Keratinocyte (primary cell): ENCODE measurements at regions not wholly inside any gene's neighbourhood (a gene's known extent, or its start where the extent isn't known, plus 50 kb on each side); places are given as distances from the start of the nearest gene placed in this dataset.

ENCODE experiments used
- DNase-seq: peaks from one replicate; pipeline ENCODE4 v3.0.0-alpha.2; 2011; ENCODE audit warnings: low read depth, missing footprints, low spot score
- FAIRE-seq: peaks from 2 replicates; lab custom pipeline; 2011; peaks lifted over from hg19 to GRCh38; lab: Jason Lieb, UNC
- H2AFZ ChIP-seq: 2 replicates; pipeline ENCODE4 v1.6.0; 2012; ENCODE audit warnings: low read length, control low read depth, inconsistent platforms; ENCODE audit not compliant: control insufficient read depth
- H3K27ac ChIP-seq: 2 replicates; pipeline ENCODE4 v1.5.1; 2011; ENCODE audit warnings: low read length; ENCODE audit not compliant: control insufficient read depth, insufficient read depth
- H3K27me3 ChIP-seq: 3 replicates; pipeline ENCODE4 v1.6.0; 2011; ENCODE audit warnings: low read length; ENCODE audit not compliant: control insufficient read depth, insufficient read depth; ENCODE audit errors: extremely low read depth
- H3K36me3 ChIP-seq, 2 experiments: 2 replicates in 1 of 2; 3 replicates in 1 of 2; pipeline ENCODE4 v1.5.1; 2011; ENCODE audit warnings: low read length in 2 of 2, mild to moderate bottlenecking in 1 of 2; ENCODE audit not compliant: control insufficient read depth in 2 of 2, insufficient read depth in 2 of 2; ENCODE audit errors: extremely low read depth in 1 of 2
- H3K4me1 ChIP-seq: 3 replicates; pipeline ENCODE4 v1.5.1; 2011; ENCODE audit warnings: low read length; ENCODE audit not compliant: control insufficient read depth, insufficient read depth; ENCODE audit errors: extremely low read depth
- H3K4me2 ChIP-seq: 3 replicates; pipeline ENCODE4 v1.6.0; 2011; ENCODE audit warnings: low read depth, low read length; ENCODE audit not compliant: control insufficient read depth, insufficient read depth; ENCODE audit errors: extremely low read depth
- H3K4me3 ChIP-seq, 3 experiments: fragments of 200-600 bp in 1 of 3; sonication (generic) in 1 of 3; 2 replicates in 2 of 3; 3 replicates in 1 of 3; pipeline ENCODE4 v1.5.1; 2011 to 2016; ENCODE audit warnings: low read length in 3 of 3, mild to moderate bottlenecking in 3 of 3, control low read depth in 2 of 3, inconsistent platforms in 1 of 3, low read depth in 1 of 3, mixed read lengths in 1 of 3, mixed run types in 1 of 3, moderate library complexity in 1 of 3; ENCODE audit not compliant: control insufficient read depth in 2 of 3, insufficient read depth in 2 of 3; ENCODE audit errors: extremely low read depth in 1 of 3
- H3K79me2 ChIP-seq: 2 replicates; pipeline ENCODE4 v1.6.0; 2012; ENCODE audit warnings: low read length; ENCODE audit not compliant: control insufficient read depth, insufficient read depth
- H3K9ac ChIP-seq: 3 replicates; pipeline ENCODE4 v1.6.0; 2011; ENCODE audit warnings: low read length; ENCODE audit not compliant: control insufficient read depth, insufficient read depth; ENCODE audit errors: extremely low read depth
- H3K9me1 ChIP-seq: 3 replicates; pipeline ENCODE4 v1.6.0; 2011; ENCODE audit warnings: low read length; ENCODE audit not compliant: control insufficient read depth, insufficient read depth; ENCODE audit errors: extremely low read depth
- H3K9me3 ChIP-seq: 2 replicates; pipeline ENCODE4 v1.5.1; 2012; ENCODE audit warnings: low read depth, low read length; ENCODE audit not compliant: control insufficient read depth
- H4K20me1 ChIP-seq: 3 replicates; pipeline ENCODE4 v1.6.0; 2011; ENCODE audit warnings: low read length; ENCODE audit not compliant: control insufficient read depth, insufficient read depth; ENCODE audit errors: extremely low read depth
- CTCF ChIP-seq, 3 experiments: IDR thresholded peaks in 1 of 3; conservative IDR thresholded peaks in 1 of 3; optimal IDR thresholded peaks in 1 of 3; 2 replicates in 2 of 3; 3 replicates in 1 of 3; pipeline versions ENCODE3 to v1.5.1; 2011; ENCODE audit warnings: low read length in 3 of 3, mild to moderate bottlenecking in 3 of 3, moderate library complexity in 2 of 3, control low read depth in 1 of 3, inconsistent platforms in 1 of 3; ENCODE audit not compliant: insufficient read depth in 2 of 3; ENCODE audit errors: extremely low read depth in 1 of 3
- EZH2 ChIP-seq: IDR thresholded peaks from one replicate; pipeline ENCODE4 v1.6.1; 2012; ENCODE audit warnings: inconsistent platforms, mild to moderate bottlenecking, low read length, moderate library complexity
- dilution Hi-C: fragments of 300-500 bp; cut with MboI; formaldehyde crosslinking; loops from one replicate; pipeline ENCODE4 v1.7.0; 2020; ENCODE audit warnings: low sequenced_read_pairs; ENCODE audit not compliant: extremely low pct_ligation_motif_present

- Histone ChIP-seq H3K79me2 (no peaks in the 10 kb centered on the region), H3K9me1 (no peaks in the 10 kb centered on the region), H3K9ac (no peak overlapping the region), H3K36me3 (no peaks in the 10 kb centered on the region), H3K9me3 (no peaks in the 10 kb centered on the region), H3K4me3 (no peak overlapping the region), H3K4me2 (no peak overlapping the region), H2AFZ (no peak overlapping the region), H3K4me1 (no peaks in the 10 kb centered on the region), H3K27ac (no peak overlapping the region), H4K20me1 (no peaks in the 10 kb centered on the region), H3K27me3 (no peaks in the 10 kb centered on the region)
- no peak for FAIRE-seq
- TF ChIP-seq EZH2 (no peak), CTCF (optimal IDR thresholded peaks at IDR 0.05 in 1 of 3, IDR thresholded peaks at IDR 0.05 in 1 of 3, conservative IDR thresholded peaks at IDR 0.05 in 1 of 3; ENCODE audit: extremely low read depth in 1 of 3, insufficient read depth in 2 of 3, low read length in 3 of 3) (no peak)
- DNase-seq, result no peak
- dilution Hi-C loops, result no loop called here
Observed at GRCh38 chr4:143083756-143084472, 100.8 kb upstream of the USP38 start.

GRCh38 chr4:143084566-143084965 is 100.2 kb upstream of the USP38 start:
- no peaks in the 10 kb centered on the region for H3K9me1 ChIP-seq
- dilution Hi-C loops, result no loop called here
- FAIRE-seq (no peak), DNase-seq (no peak)
- H3K27ac ChIP-seq, result no peak overlapping the region
- no peak for TF ChIP-seq CTCF (optimal IDR thresholded peaks at IDR 0.05 in 1 of 3, IDR thresholded peaks at IDR 0.05 in 1 of 3, conservative IDR thresholded peaks at IDR 0.05 in 1 of 3; ENCODE audit: extremely low read depth in 1 of 3, insufficient read depth in 2 of 3, low read length in 3 of 3)
- no peaks in the 10 kb centered on the region for H3K27me3 ChIP-seq
- no peak overlapping the region for H3K9ac ChIP-seq
- no peak overlapping the region for H3K4me2 ChIP-seq
- no peaks in the 10 kb centered on the region for H3K4me1 ChIP-seq
- no peaks in the 10 kb centered on the region for H3K9me3 ChIP-seq
- H3K36me3 ChIP-seq, result no peaks in the 10 kb centered on the region
- H4K20me1 ChIP-seq, result no peaks in the 10 kb centered on the region
- no peaks in the 10 kb centered on the region for H3K79me2 ChIP-seq
- H3K4me3 ChIP-seq, result no peak overlapping the region
- no peak overlapping the region for H2AFZ ChIP-seq
